ENCODE measurements at regions not wholly inside any gene's neighbourhood (a gene's known extent, or its start where the extent isn't known, plus 50 kb on each side); places are given as distances from the start of the nearest gene placed in this dataset.

- no peak for TF ChIP-seq POLR2A (IDR thresholded peaks at IDR 0.05; ENCODE audit: extremely low read depth, insufficient read length)
- TF ChIP-seq, protein P1, sequence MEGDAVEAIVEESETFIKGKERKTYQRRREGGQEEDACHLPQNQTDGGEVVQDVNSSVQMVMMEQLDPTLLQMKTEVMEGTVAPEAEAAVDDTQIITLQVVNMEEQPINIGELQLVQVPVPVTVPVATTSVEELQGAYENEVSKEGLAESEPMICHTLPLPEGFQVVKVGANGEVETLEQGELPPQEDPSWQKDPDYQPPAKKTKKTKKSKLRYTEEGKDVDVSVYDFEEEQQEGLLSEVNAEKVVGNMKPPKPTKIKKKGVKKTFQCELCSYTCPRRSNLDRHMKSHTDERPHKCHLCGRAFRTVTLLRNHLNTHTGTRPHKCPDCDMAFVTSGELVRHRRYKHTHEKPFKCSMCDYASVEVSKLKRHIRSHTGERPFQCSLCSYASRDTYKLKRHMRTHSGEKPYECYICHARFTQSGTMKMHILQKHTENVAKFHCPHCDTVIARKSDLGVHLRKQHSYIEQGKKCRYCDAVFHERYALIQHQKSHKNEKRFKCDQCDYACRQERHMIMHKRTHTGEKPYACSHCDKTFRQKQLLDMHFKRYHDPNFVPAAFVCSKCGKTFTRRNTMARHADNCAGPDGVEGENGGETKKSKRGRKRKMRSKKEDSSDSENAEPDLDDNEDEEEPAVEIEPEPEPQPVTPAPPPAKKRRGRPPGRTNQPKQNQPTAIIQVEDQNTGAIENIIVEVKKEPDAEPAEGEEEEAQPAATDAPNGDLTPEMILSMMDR (IDR thresholded peaks at IDR 0.05; ENCODE audit: low read depth, low read length): no peak
- TF ChIP-seq, protein P2, sequence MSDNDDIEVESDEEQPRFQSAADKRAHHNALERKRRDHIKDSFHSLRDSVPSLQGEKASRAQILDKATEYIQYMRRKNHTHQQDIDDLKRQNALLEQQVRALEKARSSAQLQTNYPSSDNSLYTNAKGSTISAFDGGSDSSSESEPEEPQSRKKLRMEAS (IDR thresholded peaks at IDR 0.05; ENCODE audit: low read depth, low read length): no peak
- TF ChIP-seq MYC (IDR thresholded peaks at IDR 0.05; ENCODE audit: low read depth, low read length): no peak
- no peak for DNase-seq (ENCODE audit: low read depth)
- no peak overlapping the region for H3K4me3 ChIP-seq (ENCODE audit: low read depth, low read length)
Observed at GRCh38 chr3:28890373-28890772, 390.5 kb upstream of the RBMS3 start.

GRCh38 chr3:28891485-28891884 is 389.4 kb upstream of the RBMS3 start:
- H3K4me3 ChIP-seq (ENCODE audit: low read depth, low read length): no peak overlapping the region
- TF ChIP-seq, protein P1 (IDR thresholded peaks at IDR 0.05; ENCODE audit: low read depth, low read length): no peak
- TF ChIP-seq, protein P2 (IDR thresholded peaks at IDR 0.05; ENCODE audit: low read depth, low read length): no peak
- TF ChIP-seq MYC (IDR thresholded peaks at IDR 0.05; ENCODE audit: low read depth, low read length): no peak
- TF ChIP-seq POLR2A (IDR thresholded peaks at IDR 0.05; ENCODE audit: extremely low read depth, insufficient read length): no peak
- DNase-seq (ENCODE audit: low read depth): no peak

- DNase-seq (ENCODE audit: low read depth): no peak
- no peak overlapping the region for H3K4me3 ChIP-seq (ENCODE audit: low read depth, low read length)
- TF ChIP-seq POLR2A (IDR thresholded peaks at IDR 0.05; ENCODE audit: extremely low read depth, insufficient read length) (no peak), MYC (IDR thresholded peaks at IDR 0.05; ENCODE audit: low read depth, low read length) (no peak)
- TF ChIP-seq, protein P2 (IDR thresholded peaks at IDR 0.05; ENCODE audit: low read depth, low read length): no peak
- TF ChIP-seq, protein P1 (IDR thresholded peaks at IDR 0.05; ENCODE audit: low read depth, low read length): no peak
Observed at GRCh38 chr3:28900301-28900700, 380.6 kb upstream of the RBMS3 start.

DNA sequence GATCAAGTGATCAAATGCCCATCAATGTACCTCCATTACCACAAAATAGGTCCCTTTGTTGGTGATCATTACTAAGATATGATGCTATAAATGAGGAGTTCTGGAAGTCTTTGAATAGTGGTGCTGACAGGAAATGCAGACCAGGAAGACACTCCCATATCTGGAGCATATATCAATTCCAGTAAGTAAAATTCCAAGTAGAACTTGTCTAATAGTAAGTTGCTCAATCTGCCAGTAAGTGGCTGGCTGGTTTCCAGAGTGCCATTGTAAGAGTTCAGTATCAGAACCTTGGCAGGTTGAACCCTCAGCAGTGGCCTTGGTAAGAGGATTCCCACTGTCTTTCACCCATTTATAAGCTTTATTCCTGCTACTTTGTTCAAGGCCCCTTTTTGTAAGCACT is 379.9 kb upstream of the RBMS3 start:
- no peak overlapping the region for H3K4me3 ChIP-seq (ENCODE audit: low read depth, low read length)
- TF ChIP-seq MYC (IDR thresholded peaks at IDR 0.05; ENCODE audit: low read depth, low read length) (no peak), POLR2A (IDR thresholded peaks at IDR 0.05; ENCODE audit: extremely low read depth, insufficient read length) (no peak)
- TF ChIP-seq, protein P1 (IDR thresholded peaks at IDR 0.05; ENCODE audit: low read depth, low read length): no peak
- TF ChIP-seq, protein P2 (IDR thresholded peaks at IDR 0.05; ENCODE audit: low read depth, low read length): no peak
- DNase-seq (ENCODE audit: low read depth): no peak

GRCh38 chr3:28903171-28903601 is 377.7 kb upstream of the RBMS3 start:
- TF ChIP-seq, protein P2 (IDR thresholded peaks at IDR 0.05; ENCODE audit: low read depth, low read length): no peak
- TF ChIP-seq POLR2A (IDR thresholded peaks at IDR 0.05; ENCODE audit: extremely low read depth, insufficient read length): no peak
- TF ChIP-seq, protein P1 (IDR thresholded peaks at IDR 0.05; ENCODE audit: low read depth, low read length): no peak
- no peak for TF ChIP-seq MYC (IDR thresholded peaks at IDR 0.05; ENCODE audit: low read depth, low read length)
- DNase-seq (ENCODE audit: low read depth): no peak
- H3K4me3 ChIP-seq (ENCODE audit: low read depth, low read length): no peak overlapping the region
